H9 (cell line): ENCODE measurements at regions not wholly inside any gene's neighbourhood (a gene's known extent, or its start where the extent isn't known, plus 50 kb on each side); places are given as distances from the start of the nearest gene placed in this dataset.

ENCODE experiments used
- DNase-seq: peaks from one replicate; pipeline ENCODE4 v3.0.0-alpha.2; 2017
- H2AFZ ChIP-seq: one replicate; pipeline ENCODE4 v1.6.1; 2013; ENCODE audit warnings: mild to moderate bottlenecking, low read length, control low read depth, moderate library complexity
- H2AK5ac ChIP-seq: 2 replicates; pipeline ENCODE4 v1.6.1; 2013; ENCODE audit warnings: low read length, control low read depth, mixed read lengths; ENCODE audit not compliant: insufficient read length
- H2BK120ac ChIP-seq: one replicate; pipeline ENCODE4 v1.6.1; 2013; ENCODE audit warnings: low read depth, mild to moderate bottlenecking, low read length, control low read depth, inconsistent platforms; ENCODE audit not compliant: poor library complexity, severe bottlenecking
- H2BK12ac ChIP-seq: 2 replicates; pipeline ENCODE4 v1.6.1; 2013; ENCODE audit warnings: low read length, control low read depth, mixed read lengths, low read depth; ENCODE audit not compliant: insufficient read length
- H2BK15ac ChIP-seq: 2 replicates; pipeline ENCODE4 v1.6.1; 2013; ENCODE audit warnings: low read depth, low read length, control low read depth
- H2BK20ac ChIP-seq: one replicate; pipeline ENCODE4 v1.6.1; 2013; ENCODE audit warnings: low read depth, mild to moderate bottlenecking, low read length, control low read depth, inconsistent platforms; ENCODE audit not compliant: poor library complexity, severe bottlenecking
- H2BK5ac ChIP-seq: 2 replicates; pipeline ENCODE4 v1.6.1; 2013; ENCODE audit warnings: low read length, control low read depth, mixed read lengths; ENCODE audit not compliant: insufficient read length
- H3K14ac ChIP-seq: 2 replicates; pipeline ENCODE4 v1.6.1; 2013; ENCODE audit warnings: low read length, control low read depth; ENCODE audit not compliant: insufficient read depth
- H3K18ac ChIP-seq: 2 replicates; pipeline ENCODE4 v1.6.1; 2013; ENCODE audit warnings: low read depth, mild to moderate bottlenecking, mixed read lengths, low read length, control low read depth; ENCODE audit not compliant: insufficient read length
- H3K23ac ChIP-seq: 2 replicates; pipeline ENCODE4 v1.6.1; 2013; ENCODE audit warnings: low read length, control low read depth, mixed read lengths, low read depth; ENCODE audit not compliant: insufficient read length
- H3K23me2 ChIP-seq: 2 replicates; pipeline ENCODE4 v1.6.1; 2013; ENCODE audit warnings: low read depth, mild to moderate bottlenecking, mixed read lengths, low read length, control low read depth; ENCODE audit not compliant: insufficient read length, poor library complexity, severe bottlenecking
- H3K27ac ChIP-seq: 2 replicates; pipeline ENCODE4 v1.5.1; 2013; ENCODE audit warnings: low read length, control low read depth, mixed read lengths, low read depth; ENCODE audit not compliant: insufficient read length
- H3K27me3 ChIP-seq: 2 replicates; pipeline ENCODE4 v1.6.1; 2013; ENCODE audit warnings: low read length, control low read depth, inconsistent platforms; ENCODE audit not compliant: insufficient read depth
- H3K4ac ChIP-seq: 2 replicates; pipeline ENCODE4 v1.6.1; 2013; ENCODE audit warnings: low read depth, mild to moderate bottlenecking, control low read depth, inconsistent platforms, low read length, moderate library complexity
- H3K4me1 ChIP-seq: 2 replicates; pipeline ENCODE4 v1.6.1; 2013; ENCODE audit warnings: low read length, control low read depth, inconsistent platforms; ENCODE audit not compliant: insufficient read depth
- H3K4me2 ChIP-seq: 2 replicates; pipeline ENCODE4 v1.6.1; 2013; ENCODE audit warnings: low read length, control low read depth, mixed read lengths; ENCODE audit not compliant: insufficient read length, insufficient read depth
- H3K56ac ChIP-seq: 2 replicates; pipeline ENCODE4 v1.6.1; 2013; ENCODE audit warnings: low read depth, mild to moderate bottlenecking, mixed read lengths, low read length, control low read depth; ENCODE audit not compliant: insufficient read length
- H3K79me1 ChIP-seq: 2 replicates; pipeline ENCODE4 v1.6.1; 2013; ENCODE audit warnings: low read depth, mild to moderate bottlenecking, moderate library complexity, low read length, control low read depth, inconsistent platforms; ENCODE audit not compliant: insufficient read depth, poor library complexity, severe bottlenecking
- H3K79me2 ChIP-seq: 2 replicates; pipeline ENCODE4 v1.6.1; 2013; ENCODE audit warnings: low read length, control low read depth, inconsistent platforms; ENCODE audit not compliant: insufficient read depth
- H3K9ac ChIP-seq: 2 replicates; pipeline ENCODE4 v1.6.1; 2013; ENCODE audit warnings: low read length, control low read depth, mixed read lengths; ENCODE audit not compliant: insufficient read length; ENCODE audit errors: extremely low read depth
- H3K9me3 ChIP-seq: one replicate; pipeline ENCODE4 v1.6.1; 2013; ENCODE audit warnings: low read depth, low read length, inconsistent platforms; ENCODE audit not compliant: control insufficient read depth
- H3T11ph ChIP-seq: one replicate; pipeline ENCODE4 v1.6.1; 2013; ENCODE audit warnings: mild to moderate bottlenecking, low read length, control low read depth, inconsistent platforms
- H4K20me1 ChIP-seq: one replicate; pipeline ENCODE4 v1.6.1; 2013; ENCODE audit not compliant: control insufficient read depth, insufficient read length, insufficient read depth
- H4K5ac ChIP-seq: 2 replicates; pipeline ENCODE4 v1.6.1; 2013; ENCODE audit warnings: low read depth, mild to moderate bottlenecking, mixed read lengths, low read length, control low read depth; ENCODE audit not compliant: insufficient read length
- H4K8ac ChIP-seq: replicated peaks from 2 replicates; pipeline ENCODE4 v1.6.1; 2013; ENCODE audit warnings: low read length, control low read depth, mixed read lengths, low read depth; ENCODE audit not compliant: insufficient read length
- H4K91ac ChIP-seq: 2 replicates; pipeline ENCODE4 v1.6.1; 2013; ENCODE audit warnings: low read depth, mild to moderate bottlenecking, moderate library complexity, mixed read lengths, low read length, control low read depth; ENCODE audit not compliant: insufficient read length
- H3K27ac Mint-ChIP-seq, 3 experiments: 2 replicates in 2 of 3; 3 replicates in 1 of 3; pipeline ENCODE4 v1.8.0; 2020 to 2021; ENCODE audit warnings: mixed read lengths in 3 of 3, mild to moderate bottlenecking in 1 of 3, moderate library complexity in 1 of 3
- H3K27me3 Mint-ChIP-seq: 2 replicates; pipeline ENCODE4 v1.8.0; 2021; ENCODE audit warnings: low read depth, mild to moderate bottlenecking, moderate library complexity, mixed read lengths
- H3K36me3 Mint-ChIP-seq, 3 experiments: 2 replicates in 2 of 3; 3 replicates in 1 of 3; pipeline ENCODE4 v1.8.0; 2020 to 2021; ENCODE audit warnings: low read depth in 3 of 3, mixed read lengths in 3 of 3; ENCODE audit not compliant: insufficient read depth in 1 of 3
- H3K4me1 Mint-ChIP-seq, 2 experiments: 2 replicates each; pipeline ENCODE4 v1.8.0; 2020; ENCODE audit warnings: mixed read lengths in 2 of 2
- H3K4me3 Mint-ChIP-seq, 2 experiments: 2 replicates in 1 of 2; 3 replicates in 1 of 2; pipeline ENCODE4 v1.8.0; 2020 to 2021; ENCODE audit warnings: mild to moderate bottlenecking in 2 of 2, mixed read lengths in 2 of 2, moderate library complexity in 1 of 2
- H3K9me3 Mint-ChIP-seq, 2 experiments: 2 replicates in 1 of 2; 3 replicates in 1 of 2; pipeline ENCODE4 v1.8.0; 2020; ENCODE audit warnings: mild to moderate bottlenecking in 2 of 2, mixed read lengths in 2 of 2, moderate library complexity in 1 of 2
- CTCF ChIP-seq: fragments of 200-600 bp; sonication (generic); conservative IDR thresholded peaks from 3 replicates; pipeline ENCODE4 v1.8.0; 2021; ENCODE audit warnings: antibody characterized with exemption, mild to moderate bottlenecking
- WGBS: extraction: QIAGEN DNeasy Blood & Tissue Kit; methylation state at CpG from one replicate; pipeline ENCODE4 v1.1.7; 2013; ENCODE audit warnings: missing lambda C conversion rate, low lambda C conversion rate, mixed read lengths; ENCODE audit not compliant: insufficient read length; ENCODE audit errors: extremely low coverage; 5-methylcytosine and 5-hydroxymethylcytosine counted together

- no peaks in the 10 kb centered on the region for H3K4me1 ChIP-seq
- no peak overlapping the region for H3K4me2 ChIP-seq
- no peak overlapping the region for H2BK20ac ChIP-seq
- H3K27me3 Mint-ChIP-seq, result no peaks in the 10 kb centered on the region
- H3K79me1 ChIP-seq, result no peaks in the 10 kb centered on the region
- H3K4me1 Mint-ChIP-seq, result no peaks in the 10 kb centered on the region
- no peaks in the 10 kb centered on the region for H3K9me3 ChIP-seq
- no peak overlapping the region for H3T11ph ChIP-seq
- no peaks in the 10 kb centered on the region for H3K23me2 ChIP-seq
- no peak overlapping the region for H3K23ac ChIP-seq
- no peak overlapping the region for H3K27ac ChIP-seq
- H2AK5ac ChIP-seq, result no peak overlapping the region
- no peak for TF ChIP-seq CTCF
- H3K27ac Mint-ChIP-seq, result no peak overlapping the region
- no peak overlapping the region for H4K91ac ChIP-seq
- no peak overlapping the region for H2BK5ac ChIP-seq
- H2BK15ac ChIP-seq, result no peak overlapping the region
- H3K9me3 Mint-ChIP-seq, result no peaks in the 10 kb centered on the region; a peak in 1 of 5 replicates
- H3K27me3 ChIP-seq, result no peaks in the 10 kb centered on the region
- no peak overlapping the region for H2BK12ac ChIP-seq
- no peak overlapping the region; the same call in 1 of the 2 replicates for H3K14ac ChIP-seq
- no peak for DNase-seq
- H3K4me3 Mint-ChIP-seq, result no peak overlapping the region
- no peak overlapping the region for H3K56ac ChIP-seq
- no peak overlapping the region for H3K9ac ChIP-seq
- H3K79me2 ChIP-seq, result no peaks in the 10 kb centered on the region
- H4K5ac ChIP-seq, result no peak overlapping the region
- H3K4ac ChIP-seq, result no peak overlapping the region
- H2AFZ ChIP-seq, result no peak overlapping the region
- H3K18ac ChIP-seq, result no peak overlapping the region
- H3K36me3 Mint-ChIP-seq, result no peaks in the 10 kb centered on the region
- no CpG with 5 or more reads among the region's 17 CpGs for WGBS
- no peak overlapping the region for H2BK120ac ChIP-seq
- H4K8ac ChIP-seq, result no peak overlapping the region
- H4K20me1 ChIP-seq, result no peaks in the 10 kb centered on the region
These were observed 571.0 kb upstream of the SALL3 start for GRCh38 chr18:78408623-78409022.
